ENCODE measurements at regions not wholly inside any gene's neighbourhood (a gene's known extent, or its start where the extent isn't known, plus 50 kb on each side); places are given as distances from the start of the nearest gene placed in this dataset.
"Not testable (repeated sequence)": the region's sequence is repeated elsewhere in the genome, so short reads cannot be mapped to it uniquely, and the experiment has no call there.

DNA sequence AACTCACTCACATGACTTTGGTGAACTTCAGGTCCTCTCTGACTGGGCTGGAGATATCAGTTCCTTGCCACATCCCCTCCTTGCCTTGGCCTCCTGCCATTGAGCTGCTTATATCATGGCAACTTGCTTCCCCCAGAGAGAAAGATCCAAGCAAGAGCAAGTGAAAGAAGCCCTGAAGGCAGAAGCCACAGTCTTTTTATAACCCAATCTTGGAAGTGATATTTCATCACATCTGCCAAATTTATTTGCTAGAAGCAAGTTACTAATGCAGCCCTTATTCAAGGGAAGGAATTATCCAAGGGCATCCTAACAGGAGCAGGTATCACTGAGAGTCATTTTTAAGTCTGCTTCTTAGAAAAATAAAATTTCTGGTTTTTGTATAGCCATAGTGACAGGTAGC lies 127.8 kb downstream of the SLC38A4 start:
- no peak overlapping the region for H3K27ac Mint-ChIP-seq
- peaks cover 4% of the 10 kb centered on the region; the same call in 1 of the 2 replicates for H3K9me3 Mint-ChIP-seq
- DNase-seq, result no peak
- H3K4me1 Mint-ChIP-seq (ENCODE audit: low read depth), result peaks cover 12% of the 10 kb centered on the region
- no peak overlapping the region for H3K4me3 Mint-ChIP-seq
- H3K27me3 Mint-ChIP-seq (ENCODE audit: insufficient read depth), result no peaks in the 10 kb centered on the region; the same call in 1 of the 2 replicates
- TF ChIP-seq, protein P1, sequence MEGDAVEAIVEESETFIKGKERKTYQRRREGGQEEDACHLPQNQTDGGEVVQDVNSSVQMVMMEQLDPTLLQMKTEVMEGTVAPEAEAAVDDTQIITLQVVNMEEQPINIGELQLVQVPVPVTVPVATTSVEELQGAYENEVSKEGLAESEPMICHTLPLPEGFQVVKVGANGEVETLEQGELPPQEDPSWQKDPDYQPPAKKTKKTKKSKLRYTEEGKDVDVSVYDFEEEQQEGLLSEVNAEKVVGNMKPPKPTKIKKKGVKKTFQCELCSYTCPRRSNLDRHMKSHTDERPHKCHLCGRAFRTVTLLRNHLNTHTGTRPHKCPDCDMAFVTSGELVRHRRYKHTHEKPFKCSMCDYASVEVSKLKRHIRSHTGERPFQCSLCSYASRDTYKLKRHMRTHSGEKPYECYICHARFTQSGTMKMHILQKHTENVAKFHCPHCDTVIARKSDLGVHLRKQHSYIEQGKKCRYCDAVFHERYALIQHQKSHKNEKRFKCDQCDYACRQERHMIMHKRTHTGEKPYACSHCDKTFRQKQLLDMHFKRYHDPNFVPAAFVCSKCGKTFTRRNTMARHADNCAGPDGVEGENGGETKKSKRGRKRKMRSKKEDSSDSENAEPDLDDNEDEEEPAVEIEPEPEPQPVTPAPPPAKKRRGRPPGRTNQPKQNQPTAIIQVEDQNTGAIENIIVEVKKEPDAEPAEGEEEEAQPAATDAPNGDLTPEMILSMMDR (IDR thresholded peaks at IDR 0.05), result no peak
- H3K36me3 Mint-ChIP-seq (ENCODE audit: low read depth), result peaks cover 9% of the 10 kb centered on the region

DNA sequence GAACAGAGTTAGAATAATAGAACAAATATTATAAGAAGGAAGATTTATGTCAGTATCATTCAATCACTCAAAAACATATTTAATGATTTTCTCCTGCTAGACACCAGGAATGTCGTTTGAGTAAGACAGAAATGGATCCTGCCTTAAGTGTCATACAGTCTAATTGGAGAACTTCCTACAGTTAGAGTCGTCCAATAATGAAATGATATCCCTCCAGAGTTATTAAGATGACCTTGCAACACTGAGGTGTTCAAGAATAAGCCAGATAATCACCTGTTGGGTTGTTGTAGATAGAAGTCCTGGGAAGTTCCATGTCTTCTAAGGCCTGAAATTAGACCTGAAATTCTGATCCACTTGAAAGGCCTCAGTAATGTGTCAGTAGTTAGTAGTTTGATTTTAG lies 132.3 kb downstream of the SLC38A4 start:
- TF ChIP-seq, protein P1 (IDR thresholded peaks at IDR 0.05), result no peak
- H3K4me1 Mint-ChIP-seq (ENCODE audit: low read depth), result peaks cover 14% of the 10 kb centered on the region
- no peaks in the 10 kb centered on the region; the same call in 1 of the 2 replicates for H3K27me3 Mint-ChIP-seq (ENCODE audit: insufficient read depth)
- H3K9me3 Mint-ChIP-seq, result peaks cover 4% of the 10 kb centered on the region; the same call in 1 of the 2 replicates
- H3K36me3 Mint-ChIP-seq (ENCODE audit: low read depth), result peaks cover 19% of the 10 kb centered on the region
- no peak overlapping the region for H3K27ac Mint-ChIP-seq
- no peak for DNase-seq
- H3K4me3 Mint-ChIP-seq, result no peak overlapping the region

DNA sequence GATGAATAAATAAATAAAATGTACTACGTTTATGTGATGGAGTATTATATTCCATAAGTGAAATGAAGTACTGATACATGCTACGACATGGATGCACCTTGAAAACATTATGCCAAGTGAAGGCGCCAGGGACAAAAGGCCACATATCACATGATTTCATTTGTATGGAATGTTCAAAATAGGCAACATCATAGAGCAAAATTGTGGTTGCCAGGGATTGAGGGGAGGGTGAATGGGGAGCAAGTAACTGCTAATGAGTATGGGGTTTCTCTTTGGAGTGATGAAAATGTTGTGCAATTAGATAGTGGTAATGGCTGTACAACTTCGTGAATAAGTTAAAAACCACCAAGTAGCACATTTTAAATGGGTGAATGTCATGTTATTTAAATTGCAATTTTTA lies 132.8 kb downstream of the SLC38A4 start:
- Mint-ChIP-seq H3K9me3 (peaks cover 4% of the 10 kb centered on the region; the same call in 1 of the 2 replicates), H3K36me3 (ENCODE audit: low read depth) (peaks cover 18% of the 10 kb centered on the region), H3K27ac (no peak overlapping the region), H3K27me3 (ENCODE audit: insufficient read depth) (no peaks in the 10 kb centered on the region; the same call in 1 of the 2 replicates), H3K4me1 (ENCODE audit: low read depth) (peaks cover 14% of the 10 kb centered on the region), H3K4me3 (no peak overlapping the region)
- no peak for DNase-seq
- TF ChIP-seq, protein P1 (IDR thresholded peaks at IDR 0.05), result no peak

DNA sequence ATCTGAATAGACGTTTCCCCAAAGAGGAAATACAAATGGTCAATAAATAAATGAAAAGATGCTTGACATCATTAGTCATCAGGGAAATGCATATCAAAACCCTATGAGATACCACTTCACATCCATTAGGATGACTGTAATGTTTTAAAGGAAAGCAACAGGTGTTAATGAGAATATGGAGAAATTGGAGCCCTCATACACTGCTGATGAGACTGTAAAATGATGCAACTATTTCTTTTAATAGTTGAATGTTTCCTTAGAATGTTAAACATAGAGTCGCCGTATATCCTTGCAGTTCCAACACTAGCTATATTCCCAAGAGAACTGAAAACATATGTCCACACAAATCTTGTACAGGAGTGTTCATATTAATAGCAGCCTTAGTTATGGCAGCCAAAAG lies 133.2 kb downstream of the SLC38A4 start:
- Mint-ChIP-seq H3K9me3 (no peaks in the 10 kb centered on the region), H3K36me3 (ENCODE audit: low read depth) (peaks cover 14% of the 10 kb centered on the region), H3K4me3 (no peak overlapping the region), H3K27me3 (ENCODE audit: insufficient read depth) (no peaks in the 10 kb centered on the region; the same call in 1 of the 2 replicates), H3K4me1 (ENCODE audit: low read depth) (peaks cover 14% of the 10 kb centered on the region), H3K27ac (no peak overlapping the region)
- no peak for DNase-seq
- TF ChIP-seq, protein P1 (IDR thresholded peaks at IDR 0.05), result no peak

DNA sequence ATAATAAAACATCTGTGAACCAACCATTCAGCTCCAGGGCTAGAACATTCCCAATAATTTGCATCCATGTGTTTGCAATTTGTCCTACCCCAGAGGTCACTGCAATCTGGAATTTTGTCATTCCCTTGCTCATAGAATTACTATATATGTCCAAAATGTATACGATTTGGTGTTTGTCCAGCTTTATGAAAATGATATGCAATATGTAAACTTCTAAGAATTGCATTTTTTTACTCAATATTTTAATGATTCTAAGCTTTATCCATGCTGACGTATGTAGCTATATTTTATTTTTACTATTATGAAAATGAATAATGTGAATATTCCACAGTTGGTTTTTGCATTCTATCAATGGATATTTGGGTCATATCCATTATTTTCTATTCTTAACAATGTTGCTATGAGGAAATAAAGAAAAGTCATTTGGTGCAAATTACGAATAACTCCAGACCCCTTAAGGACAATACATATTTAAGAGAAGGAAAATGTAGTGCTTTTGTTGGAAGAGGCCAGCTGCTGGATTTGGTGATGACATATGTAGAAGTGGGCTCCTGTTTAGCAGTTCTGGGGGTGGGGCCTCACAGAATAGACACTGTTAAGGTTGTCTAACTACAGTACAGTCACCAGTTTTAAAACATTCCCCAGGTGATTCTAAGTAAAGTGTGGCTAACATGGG lies 139.4 kb downstream of the SLC38A4 start:
- Mint-ChIP-seq H3K9me3 (peaks cover 10% of the 10 kb centered on the region), H3K4me3 (no peak overlapping the region), H3K36me3 (ENCODE audit: low read depth) (peaks cover 11% of the 10 kb centered on the region), H3K4me1 (ENCODE audit: low read depth) (no peaks in the 10 kb centered on the region), H3K27ac (no peak overlapping the region), H3K27me3 (ENCODE audit: insufficient read depth) (no peaks in the 10 kb centered on the region)
- DNase-seq, result no peak
- TF ChIP-seq, protein P1 (IDR thresholded peaks at IDR 0.05), result no peak

DNA sequence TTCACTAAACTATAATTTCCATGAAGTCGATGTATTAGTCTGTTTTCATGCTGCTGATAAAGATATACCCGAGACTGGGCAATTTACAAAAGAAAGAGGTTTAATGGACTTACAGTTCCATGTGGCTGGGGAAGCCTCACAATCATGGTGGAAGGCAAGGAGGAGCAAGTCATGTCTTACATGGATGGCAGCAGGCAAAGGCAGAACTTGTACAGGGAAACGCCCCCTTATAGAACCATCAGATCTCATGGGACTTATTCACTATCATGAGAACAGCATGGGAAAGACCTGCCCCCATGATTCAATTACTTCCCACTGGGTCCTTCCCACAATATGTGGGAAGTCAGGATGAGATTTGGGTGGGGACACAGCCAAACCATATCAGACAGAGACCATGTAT lies 141.6 kb downstream of the SLC38A4 start:
- Mint-ChIP-seq H3K4me1 (ENCODE audit: low read depth) (peaks cover 17% of the 10 kb centered on the region), H3K9me3 (peaks cover 10% of the 10 kb centered on the region)
- H3K36me3 Mint-ChIP-seq (ENCODE audit: low read depth); H3K27me3 Mint-ChIP-seq (ENCODE audit: insufficient read depth); H3K27ac Mint-ChIP-seq; DNase-seq; H3K4me3 Mint-ChIP-seq: not testable (repeated sequence)

Data from HFFc6 (cell line).